Neural progenitor cell (in vitro differentiated cells): ENCODE measurements at regions not wholly inside any gene's neighbourhood (a gene's known extent, or its start where the extent isn't known, plus 50 kb on each side); places are given as distances from the start of the nearest gene placed in this dataset.

ENCODE experiments used
- DNase-seq: peaks from one replicate; pipeline ENCODE4 v3.0.0-alpha.2; 2016; ENCODE audit warnings: low spot score
- H2AFZ ChIP-seq: fragments of 200-600 bp; sonication (generic); replicated peaks from 2 replicates; pipeline ENCODE4 v1.6.1; 2016; ENCODE audit warnings: antibody characterized with exemption
- H3F3A ChIP-seq: fragments of 200-600 bp; sonication (generic); 2 replicates; pipeline ENCODE4 v1.6.1; 2016; ENCODE audit warnings: antibody characterized with exemption, low read depth
- H3K27ac ChIP-seq: fragments of 200-600 bp; sonication (generic); 2 replicates; pipeline ENCODE4 v1.5.1; 2016; ENCODE audit warnings: mild to moderate bottlenecking
- H3K27me3 ChIP-seq: fragments of 200-600 bp; sonication (generic); 2 replicates; pipeline ENCODE4 v1.6.1; 2016; ENCODE audit warnings: mild to moderate bottlenecking, moderate library complexity
- H3K36me3 ChIP-seq: fragments of 200-600 bp; sonication (generic); 2 replicates; pipeline ENCODE4 v1.5.1; 2016
- H3K4me1 ChIP-seq: fragments of 200-600 bp; sonication (generic); 2 replicates; pipeline ENCODE4 v1.6.1; 2016; ENCODE audit warnings: mixed run types
- H3K4me2 ChIP-seq: fragments of 200-600 bp; sonication (generic); 2 replicates; pipeline ENCODE4 v1.6.1; 2016
- H3K4me3 ChIP-seq: fragments of 200-600 bp; sonication (generic); 2 replicates; pipeline ENCODE4 v1.5.1; 2016
- H3K79me2 ChIP-seq: fragments of 200-600 bp; sonication (generic); 2 replicates; pipeline ENCODE4 v1.6.1; 2016; ENCODE audit warnings: low read depth
- H3K9ac ChIP-seq: fragments of 200-600 bp; sonication (generic); 2 replicates; pipeline ENCODE4 v1.6.1; 2016
- H3K9me3 ChIP-seq: fragments of 200-600 bp; sonication (generic); 2 replicates; pipeline ENCODE4 v1.5.1; 2016; ENCODE audit warnings: low read depth
- H4K20me1 ChIP-seq: fragments of 200-600 bp; sonication (generic); 2 replicates; pipeline ENCODE4 v1.6.1; 2016; ENCODE audit warnings: low read depth
- H3K27ac Mint-ChIP-seq: 3 replicates; pipeline ENCODE4 v1.8.0; 2021; ENCODE audit warnings: mixed read lengths
- H3K27me3 Mint-ChIP-seq: 2 replicates; pipeline ENCODE4 v1.8.0; 2022; ENCODE audit warnings: low read depth, mild to moderate bottlenecking, inconsistent platforms, moderate library complexity, mixed read lengths; ENCODE audit not compliant: insufficient read depth
- H3K36me3 Mint-ChIP-seq: 3 replicates; pipeline ENCODE4 v1.8.0; 2021; ENCODE audit warnings: mixed read lengths
- H3K4me1 Mint-ChIP-seq: 3 replicates; pipeline ENCODE4 v1.8.0; 2021; ENCODE audit warnings: mixed read lengths
- H3K4me3 Mint-ChIP-seq: 3 replicates; pipeline ENCODE4 v1.8.0; 2021; ENCODE audit warnings: mild to moderate bottlenecking, moderate library complexity, mixed read lengths
- H3K9me3 Mint-ChIP-seq: 3 replicates; pipeline ENCODE4 v1.8.0; 2020; ENCODE audit warnings: mixed read lengths
- CTCF ChIP-seq: fragments of 200-600 bp; sonication (generic); IDR thresholded peaks from 2 replicates; pipeline ENCODE4 v1.5.1; 2017; ENCODE audit warnings: antibody characterized with exemption, mild to moderate bottlenecking
- EZH2 ChIP-seq: fragments of 200-600 bp; sonication (generic); IDR thresholded peaks from 2 replicates; pipeline ENCODE4 v1.6.1; 2017; ENCODE audit warnings: antibody characterized with exemption, mild to moderate bottlenecking, moderate library complexity
- EZH2phosphoT487 ChIP-seq: fragments of 200-600 bp; sonication (generic); IDR thresholded peaks from 2 replicates; pipeline ENCODE4 v1.6.1; 2017; ENCODE audit warnings: antibody characterized with exemption

- DNase-seq = no peak
- peaks cover 4% of the 10 kb centered on the region for H3K27me3 Mint-ChIP-seq
Measured at GRCh38 chr7:155998328-155998691, 186.0 kb upstream of the SHH start.

GRCh38 chr7:155997431-155998327 is 185.4 kb upstream of the SHH start:
- Mint-ChIP-seq H3K9me3 (no peaks in the 10 kb centered on the region), H3K27ac (no peak overlapping the region), H3K36me3 (no peaks in the 10 kb centered on the region), H3K4me3 (no peak overlapping the region), H3K27me3 (peaks cover 4% of the 10 kb centered on the region), H3K4me1 (no peaks in the 10 kb centered on the region)
- Histone ChIP-seq H4K20me1 (no peaks in the 10 kb centered on the region), H3K27me3 (no peaks in the 10 kb centered on the region), H3K27ac (no peak overlapping the region), H3K79me2 (no peaks in the 10 kb centered on the region), H3K4me2 (no peak overlapping the region), H3K9me3 (no peaks in the 10 kb centered on the region), H3K9ac (no peak overlapping the region), H3K4me1 (no peaks in the 10 kb centered on the region), H3F3A (no peaks in the 10 kb centered on the region), H3K36me3 (no peaks in the 10 kb centered on the region), H3K4me3 (no peak overlapping the region), H2AFZ (no peak overlapping the region)
- no peak for DNase-seq
- TF ChIP-seq EZH2 (no peak), CTCF (no peak), EZH2phosphoT487 (no peak)

More at GRCh38 chr7:155998328-155998691, 186.0 kb upstream of the SHH start:
- no peak overlapping the region for H2AFZ ChIP-seq
- H3K36me3 ChIP-seq = no peaks in the 10 kb centered on the region
- no peak overlapping the region for H3K27ac Mint-ChIP-seq
- H3K4me1 Mint-ChIP-seq = no peaks in the 10 kb centered on the region
- no peak overlapping the region for H3K9ac ChIP-seq
- H3K36me3 Mint-ChIP-seq = no peaks in the 10 kb centered on the region
- H3K9me3 Mint-ChIP-seq = no peaks in the 10 kb centered on the region
- H3K27me3 ChIP-seq = no peaks in the 10 kb centered on the region
- H4K20me1 ChIP-seq = no peaks in the 10 kb centered on the region
- H3K9me3 ChIP-seq = no peaks in the 10 kb centered on the region
- TF ChIP-seq EZH2phosphoT487 (no peak), CTCF (no peak), EZH2 (no peak)
- no peaks in the 10 kb centered on the region for H3F3A ChIP-seq
- no peak overlapping the region for H3K4me3 ChIP-seq
- H3K27ac ChIP-seq = no peak overlapping the region
- H3K79me2 ChIP-seq = no peaks in the 10 kb centered on the region
- H3K4me2 ChIP-seq = no peak overlapping the region
- no peaks in the 10 kb centered on the region for H3K4me1 ChIP-seq
- H3K4me3 Mint-ChIP-seq = no peak overlapping the region

- Histone ChIP-seq H3F3A (no peaks in the 10 kb centered on the region), H2AFZ (no peak overlapping the region), H3K27ac (no peak overlapping the region), H3K4me3 (no peak overlapping the region), H4K20me1 (no peaks in the 10 kb centered on the region), H3K9ac (no peak overlapping the region), H3K36me3 (no peaks in the 10 kb centered on the region), H3K9me3 (no peaks in the 10 kb centered on the region), H3K79me2 (no peaks in the 10 kb centered on the region), H3K27me3 (no peaks in the 10 kb centered on the region), H3K4me2 (no peak overlapping the region), H3K4me1 (no peaks in the 10 kb centered on the region)
- TF ChIP-seq EZH2 = no peak
- no peak for TF ChIP-seq CTCF
- no peak for TF ChIP-seq EZH2phosphoT487
- Mint-ChIP-seq H3K27me3 (peaks cover 4% of the 10 kb centered on the region), H3K27ac (no peak overlapping the region), H3K4me1 (no peaks in the 10 kb centered on the region), H3K36me3 (no peaks in the 10 kb centered on the region), H3K9me3 (no peaks in the 10 kb centered on the region), H3K4me3 (no peak overlapping the region)
- DNase-seq = no peak
Measured at GRCh38 chr7:155996718-155997280, 184.5 kb upstream of the SHH start.
